HFFc6 (cell line): ENCODE measurements at regions not wholly inside any gene's neighbourhood (a gene's known extent, or its start where the extent isn't known, plus 50 kb on each side); places are given as distances from the start of the nearest gene placed in this dataset.

Experiments
- DNase-seq: peaks from one replicate; pipeline ENCODE4 v3.0.0-alpha.2; 2018
- H3K27ac Mint-ChIP-seq: 2 replicates; pipeline ENCODE4 v1.8.0; 2020; ENCODE audit warnings: mild to moderate bottlenecking, mixed read lengths
- H3K27me3 Mint-ChIP-seq: 2 replicates; pipeline ENCODE4 v1.8.0; 2021; ENCODE audit warnings: mild to moderate bottlenecking, moderate library complexity, mixed read lengths; ENCODE audit not compliant: insufficient read depth
- H3K36me3 Mint-ChIP-seq: 2 replicates; pipeline ENCODE4 v1.8.0; 2021; ENCODE audit warnings: low read depth, mixed read lengths
- H3K4me1 Mint-ChIP-seq: 2 replicates; pipeline ENCODE4 v1.8.0; 2020; ENCODE audit warnings: low read depth, mixed read lengths
- H3K4me3 Mint-ChIP-seq: 2 replicates; pipeline ENCODE4 v1.8.0; 2020; ENCODE audit warnings: mild to moderate bottlenecking, moderate library complexity, mixed read lengths
- H3K9me3 Mint-ChIP-seq: 2 replicates; pipeline ENCODE4 v1.8.0; 2020; ENCODE audit warnings: mild to moderate bottlenecking, mixed read lengths
- CTCF ChIP-seq: fragments of 200-600 bp; sonication (generic); IDR thresholded peaks from 2 replicates; pipeline ENCODE4 v1.5.0; 2021; ENCODE audit warnings: antibody characterized with exemption, mild to moderate bottlenecking

GRCh38 chr5:82792096-82792495 lies 285.1 kb downstream of the TMEM167A start:
- peaks cover 2% of the 10 kb centered on the region; the same call in 1 of the 2 replicates for H3K27me3 Mint-ChIP-seq
- H3K4me1 Mint-ChIP-seq: no peaks in the 10 kb centered on the region
- TF ChIP-seq CTCF: no peak
- H3K27ac Mint-ChIP-seq: no peak overlapping the region
- no peaks in the 10 kb centered on the region for H3K36me3 Mint-ChIP-seq
- DNase-seq: no peak
- no peaks in the 10 kb centered on the region for H3K9me3 Mint-ChIP-seq
- no peak overlapping the region for H3K4me3 Mint-ChIP-seq

GRCh38 chr5:82789095-82789494 lies 288.1 kb downstream of the TMEM167A start:
- no peaks in the 10 kb centered on the region for H3K36me3 Mint-ChIP-seq
- no peak for DNase-seq
- H3K9me3 Mint-ChIP-seq: no peaks in the 10 kb centered on the region
- H3K27me3 Mint-ChIP-seq: peaks cover 2% of the 10 kb centered on the region; the same call in 1 of the 2 replicates
- no peak overlapping the region for H3K4me3 Mint-ChIP-seq
- no peak overlapping the region for H3K27ac Mint-ChIP-seq
- H3K4me1 Mint-ChIP-seq: no peaks in the 10 kb centered on the region
- TF ChIP-seq CTCF: no peak

- Mint-ChIP-seq H3K27me3 (peaks cover 2% of the 10 kb centered on the region; the same call in 1 of the 2 replicates), H3K4me3 (no peak overlapping the region), H3K36me3 (no peaks in the 10 kb centered on the region), H3K9me3 (no peaks in the 10 kb centered on the region), H3K4me1 (no peaks in the 10 kb centered on the region), H3K27ac (no peak overlapping the region)
- no peak for TF ChIP-seq CTCF
- DNase-seq: no peak
These were observed 290.4 kb downstream of the TMEM167A start for GRCh38 chr5:82786748-82787147.

- DNase-seq: no peak
- TF ChIP-seq CTCF: no peak
- Mint-ChIP-seq H3K4me3 (no peak overlapping the region), H3K9me3 (no peaks in the 10 kb centered on the region), H3K27ac (no peak overlapping the region), H3K4me1 (no peaks in the 10 kb centered on the region), H3K27me3 (peaks cover 2% of the 10 kb centered on the region; the same call in 1 of the 2 replicates), H3K36me3 (no peaks in the 10 kb centered on the region)
These were observed 291.2 kb downstream of the TMEM167A start for GRCh38 chr5:82785882-82786509.

- H3K27ac Mint-ChIP-seq: no peak overlapping the region
- no peak for DNase-seq
- no peak overlapping the region for H3K4me3 Mint-ChIP-seq
- no peaks in the 10 kb centered on the region for H3K4me1 Mint-ChIP-seq
- peaks cover 2% of the 10 kb centered on the region; the same call in 1 of the 2 replicates for H3K27me3 Mint-ChIP-seq
- no peaks in the 10 kb centered on the region for H3K9me3 Mint-ChIP-seq
- no peak for TF ChIP-seq CTCF
- no peaks in the 10 kb centered on the region for H3K36me3 Mint-ChIP-seq
These were observed 291.7 kb downstream of the TMEM167A start for GRCh38 chr5:82785456-82785855.
